ENCODE measurements at regions not wholly inside any gene's neighbourhood (a gene's known extent, or its start where the extent isn't known, plus 50 kb on each side); places are given as distances from the start of the nearest gene placed in this dataset.

- TF ChIP-seq ZBTB11 (CRISPR knock-in tag; IDR thresholded peaks at IDR 0.05) (no peak), ZZZ3 (IDR thresholded peaks at IDR 0.05; ENCODE audit: control insufficient read depth, insufficient read length, low read depth) (no peak), RELA (IDR thresholded peaks at IDR 0.05; ENCODE audit: borderline replicate concordance, partially characterized antibody) (no peak), ESRRA (IDR thresholded peaks at IDR 0.05; ENCODE audit: low read length) (no peak), CHD2 (IDR thresholded peaks at IDR 0.05; ENCODE audit: borderline replicate concordance, low read depth, low read length) (no peak), RCOR1 (conservative IDR thresholded peaks at IDR 0.05; ENCODE audit: low read depth, low read length) (no peak), USF2 (IDR thresholded peaks at IDR 0.05; ENCODE audit: borderline replicate concordance, low read depth, low read length) (no peak), MEF2B (IDR thresholded peaks at IDR 0.05; ENCODE audit: partially characterized antibody, poor library complexity, severe bottlenecking) (no peak), KDM1A (IDR thresholded peaks at IDR 0.05; ENCODE audit: borderline replicate concordance) (no peak), SUPT20H (IDR thresholded peaks at IDR 0.05; ENCODE audit: borderline replicate concordance, control insufficient read depth, low read depth, low read length) (no peak)
- TF ChIP-seq, protein P1, sequence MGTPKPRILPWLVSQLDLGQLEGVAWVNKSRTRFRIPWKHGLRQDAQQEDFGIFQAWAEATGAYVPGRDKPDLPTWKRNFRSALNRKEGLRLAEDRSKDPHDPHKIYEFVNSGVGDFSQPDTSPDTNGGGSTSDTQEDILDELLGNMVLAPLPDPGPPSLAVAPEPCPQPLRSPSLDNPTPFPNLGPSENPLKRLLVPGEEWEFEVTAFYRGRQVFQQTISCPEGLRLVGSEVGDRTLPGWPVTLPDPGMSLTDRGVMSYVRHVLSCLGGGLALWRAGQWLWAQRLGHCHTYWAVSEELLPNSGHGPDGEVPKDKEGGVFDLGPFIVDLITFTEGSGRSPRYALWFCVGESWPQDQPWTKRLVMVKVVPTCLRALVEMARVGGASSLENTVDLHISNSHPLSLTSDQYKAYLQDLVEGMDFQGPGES (IDR thresholded peaks at IDR 0.05): no peak
These were observed 528.4 kb downstream of the INHBA start (continued) for GRCh38 chr7:41174521-41174920.

Data from GM12878 (cell line).